ENCODE measurements at regions not wholly inside any gene's neighbourhood (a gene's known extent, or its start where the extent isn't known, plus 50 kb on each side); places are given as distances from the start of the nearest gene placed in this dataset.

- H3K4me1 Mint-ChIP-seq (ENCODE audit: low read depth) = peaks cover 73% of the 10 kb centered on the region
- peaks cover 14% of the 10 kb centered on the region for H3K9me3 Mint-ChIP-seq
- no peaks in the 10 kb centered on the region for H3K36me3 Mint-ChIP-seq (ENCODE audit: low read depth)
- peak overlapping the region; percentile 76 for H3K27ac Mint-ChIP-seq
- H3K27me3 Mint-ChIP-seq = no peaks in the 10 kb centered on the region
- no peak overlapping the region for H3K4me3 Mint-ChIP-seq
Measured at GRCh38 chr12:92432724-92433441, 269.9 kb upstream of the PLEKHG7 start.

DNA sequence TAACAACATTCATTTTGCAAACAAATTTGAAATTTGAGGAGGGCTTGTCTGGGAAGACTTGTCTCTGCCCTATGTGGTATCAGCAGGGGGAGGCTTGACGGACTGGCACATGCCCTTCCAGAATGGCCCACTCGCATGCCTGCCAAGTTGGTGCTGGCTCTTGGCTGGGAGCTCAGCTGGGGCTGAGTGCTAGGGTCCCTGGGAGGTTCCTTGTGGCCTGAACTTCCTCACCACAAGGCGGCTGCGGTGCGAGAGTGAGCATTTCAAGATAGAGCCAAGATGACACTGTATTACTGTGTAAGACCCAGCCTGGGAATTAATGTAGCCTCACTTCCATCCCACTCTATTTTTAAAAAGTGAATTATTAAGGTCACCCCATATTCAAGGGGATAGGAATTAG is 271.6 kb upstream of the PLEKHG7 start:
- Mint-ChIP-seq H3K27me3 (no peaks in the 10 kb centered on the region), H3K4me1 (ENCODE audit: low read depth) (peaks cover 65% of the 10 kb centered on the region), H3K36me3 (ENCODE audit: low read depth) (no peaks in the 10 kb centered on the region), H3K4me3 (no peak overlapping the region), H3K9me3 (peaks cover 10% of the 10 kb centered on the region), H3K27ac (peak overlapping the region; percentile 10)

GRCh38 chr12:92426332-92426731 is 276.5 kb upstream of the PLEKHG7 start:
- H3K4me1 Mint-ChIP-seq (ENCODE audit: low read depth) = peaks cover 51% of the 10 kb centered on the region
- H3K9me3 Mint-ChIP-seq = peaks cover 4% of the 10 kb centered on the region
- no peak overlapping the region for H3K27ac Mint-ChIP-seq
- no peaks in the 10 kb centered on the region for H3K27me3 Mint-ChIP-seq
- no peaks in the 10 kb centered on the region for H3K36me3 Mint-ChIP-seq (ENCODE audit: low read depth)
- no peak overlapping the region for H3K4me3 Mint-ChIP-seq

- Mint-ChIP-seq H3K27me3 (no peaks in the 10 kb centered on the region), H3K36me3 (ENCODE audit: low read depth) (no peaks in the 10 kb centered on the region), H3K4me3 (no peak overlapping the region), H3K27ac (no peak overlapping the region), H3K9me3 (peaks cover 10% of the 10 kb centered on the region), H3K4me1 (ENCODE audit: low read depth) (peaks cover 55% of the 10 kb centered on the region)
Measured at GRCh38 chr12:92425165-92425564, 277.6 kb upstream of the PLEKHG7 start.

DNA sequence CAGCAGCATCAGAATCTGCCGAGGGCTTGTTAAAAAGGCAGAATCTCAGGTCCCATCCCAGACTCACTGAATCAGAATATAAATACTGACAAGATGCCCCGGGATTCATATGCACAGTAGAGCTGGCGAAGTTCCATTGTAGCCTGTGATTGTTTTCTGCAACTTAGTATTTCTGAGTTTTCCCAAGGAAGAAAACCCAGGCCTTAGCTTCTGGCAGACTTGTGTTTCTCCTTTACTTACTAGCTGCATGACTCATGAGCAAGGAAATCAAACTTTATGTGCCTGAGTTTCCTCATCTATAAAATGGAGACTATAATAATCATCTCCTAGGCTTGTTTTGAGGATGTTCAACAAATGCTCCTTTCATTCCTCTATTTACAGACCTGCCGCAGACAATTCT is 278.5 kb upstream of the PLEKHG7 start:
- Mint-ChIP-seq H3K4me3 (no peak overlapping the region), H3K9me3 (peaks cover 10% of the 10 kb centered on the region), H3K4me1 (ENCODE audit: low read depth) (peaks cover 61% of the 10 kb centered on the region), H3K27me3 (no peaks in the 10 kb centered on the region), H3K27ac (no peak overlapping the region), H3K36me3 (ENCODE audit: low read depth) (no peaks in the 10 kb centered on the region)

- no peaks in the 10 kb centered on the region for H3K27me3 Mint-ChIP-seq
- no peaks in the 10 kb centered on the region for H3K36me3 Mint-ChIP-seq (ENCODE audit: low read depth)
- no peak overlapping the region for H3K27ac Mint-ChIP-seq
- peaks cover 59% of the 10 kb centered on the region for H3K4me1 Mint-ChIP-seq (ENCODE audit: low read depth)
- peaks cover 10% of the 10 kb centered on the region for H3K9me3 Mint-ChIP-seq
- no peak overlapping the region for H3K4me3 Mint-ChIP-seq
Measured at GRCh38 chr12:92421701-92422100, 276.1 kb upstream of the BTG1 start.

DNA sequence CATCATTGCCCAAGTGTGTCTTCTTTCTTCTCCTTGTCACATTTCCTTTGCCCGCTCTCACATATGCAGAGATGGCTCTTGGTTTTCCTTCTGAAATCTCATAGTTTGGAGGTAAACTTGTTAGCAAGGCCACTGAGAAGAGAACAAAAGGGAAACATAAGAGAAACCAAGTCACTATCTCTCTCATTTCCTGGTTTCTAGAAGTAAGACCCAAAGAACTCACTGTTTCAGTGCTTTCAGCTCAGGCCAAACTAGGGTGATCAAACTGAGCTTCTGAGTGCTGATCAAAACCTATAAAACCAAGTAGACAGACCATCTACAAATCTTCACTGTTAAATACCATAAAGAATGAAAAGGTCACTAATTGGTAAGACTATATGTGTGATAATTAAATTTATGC is 275.4 kb upstream of the BTG1 start:
- Mint-ChIP-seq H3K9me3 (peaks cover 10% of the 10 kb centered on the region), H3K27ac (no peak overlapping the region), H3K4me1 (ENCODE audit: low read depth) (peaks cover 60% of the 10 kb centered on the region), H3K36me3 (ENCODE audit: low read depth) (no peaks in the 10 kb centered on the region), H3K27me3 (no peaks in the 10 kb centered on the region), H3K4me3 (no peak overlapping the region)

GRCh38 chr12:92419201-92419600 is 273.6 kb upstream of the BTG1 start:
- H3K27ac Mint-ChIP-seq = no peak overlapping the region
- peaks cover 53% of the 10 kb centered on the region for H3K4me1 Mint-ChIP-seq (ENCODE audit: low read depth)
- H3K4me3 Mint-ChIP-seq = no peak overlapping the region
- no peaks in the 10 kb centered on the region for H3K36me3 Mint-ChIP-seq (ENCODE audit: low read depth)
- H3K9me3 Mint-ChIP-seq = peaks cover 10% of the 10 kb centered on the region
- H3K27me3 Mint-ChIP-seq = no peaks in the 10 kb centered on the region

GRCh38 chr12:92418381-92418780 is 272.7 kb upstream of the BTG1 start:
- Mint-ChIP-seq H3K4me1 (ENCODE audit: low read depth) (peaks cover 45% of the 10 kb centered on the region), H3K36me3 (ENCODE audit: low read depth) (no peaks in the 10 kb centered on the region), H3K9me3 (peaks cover 10% of the 10 kb centered on the region), H3K4me3 (no peak overlapping the region), H3K27me3 (no peaks in the 10 kb centered on the region), H3K27ac (no peak overlapping the region)

DNA sequence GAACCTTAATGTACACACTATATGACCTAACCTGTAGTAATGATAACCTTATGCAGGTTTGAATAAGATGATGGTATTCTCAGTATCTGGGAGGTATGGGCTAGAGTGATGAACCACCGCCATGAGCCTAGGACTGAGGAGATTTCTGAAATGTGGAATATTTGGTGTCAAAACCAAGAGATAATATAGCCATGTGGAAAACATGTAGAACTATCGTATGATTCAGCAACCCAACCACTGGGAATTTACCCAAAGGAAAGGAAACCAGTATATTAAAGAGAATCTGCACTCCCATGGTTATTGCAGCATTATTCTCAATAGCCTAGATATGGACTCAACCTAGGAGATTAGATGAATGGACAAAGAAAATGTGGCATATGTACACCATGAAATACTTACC is 271.7 kb upstream of the BTG1 start:
- no peak overlapping the region for H3K27ac Mint-ChIP-seq
- H3K36me3 Mint-ChIP-seq (ENCODE audit: low read depth) = no peaks in the 10 kb centered on the region
- no peaks in the 10 kb centered on the region for H3K27me3 Mint-ChIP-seq
- peaks cover 10% of the 10 kb centered on the region for H3K9me3 Mint-ChIP-seq
- no peak overlapping the region for H3K4me3 Mint-ChIP-seq
- H3K4me1 Mint-ChIP-seq (ENCODE audit: low read depth) = peaks cover 39% of the 10 kb centered on the region

- H3K27ac Mint-ChIP-seq = no peak overlapping the region
- peaks cover 35% of the 10 kb centered on the region for H3K4me1 Mint-ChIP-seq (ENCODE audit: low read depth)
- no peaks in the 10 kb centered on the region for H3K36me3 Mint-ChIP-seq (ENCODE audit: low read depth)
- no peaks in the 10 kb centered on the region for H3K27me3 Mint-ChIP-seq
- H3K9me3 Mint-ChIP-seq = peaks cover 7% of the 10 kb centered on the region
- no peak overlapping the region for H3K4me3 Mint-ChIP-seq
Measured at GRCh38 chr12:92416385-92416812, 270.8 kb upstream of the BTG1 start.

DNA sequence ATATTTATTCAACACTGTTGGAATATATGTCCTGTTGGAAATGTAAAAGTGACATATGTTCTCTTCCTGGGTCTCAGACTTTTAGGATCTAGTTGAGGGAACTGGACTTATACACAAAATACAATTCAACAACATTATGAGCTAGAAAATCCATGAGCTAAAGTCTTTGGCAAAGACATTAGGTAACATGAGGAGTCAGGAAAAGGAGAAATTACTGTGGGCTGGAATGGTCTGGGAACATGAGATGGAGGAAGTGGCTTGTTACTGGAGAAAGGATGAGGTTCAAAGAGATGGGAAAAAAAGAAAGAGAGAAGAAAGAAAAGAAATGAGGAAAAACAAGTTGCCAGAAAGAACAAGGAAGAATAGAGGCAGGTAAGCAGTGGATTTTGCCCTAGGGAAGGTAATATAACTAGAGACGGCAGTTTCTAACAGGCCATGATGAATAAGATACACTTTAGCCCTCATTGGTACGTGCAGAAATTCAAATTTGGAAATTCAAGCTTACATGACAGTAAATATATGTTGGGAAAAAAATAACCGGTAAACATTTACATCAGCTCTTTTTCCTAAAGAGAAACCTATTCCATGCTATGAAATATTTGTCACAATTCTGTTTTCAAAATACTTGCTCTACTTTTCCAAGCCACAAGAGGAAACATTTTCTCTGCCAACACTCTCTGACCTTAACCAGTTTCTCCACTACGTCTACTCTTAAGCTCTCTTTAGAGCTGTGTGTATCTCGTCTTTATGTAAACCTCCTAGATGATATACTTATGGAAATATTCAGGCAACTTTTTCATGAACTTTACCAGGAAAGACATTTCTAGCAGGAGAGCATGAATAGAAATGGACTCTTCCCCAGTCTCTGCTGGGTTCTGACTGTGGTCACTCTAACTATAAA is 268.8 kb upstream of the BTG1 start:
- no peak overlapping the region for H3K4me3 Mint-ChIP-seq
- no peaks in the 10 kb centered on the region for H3K9me3 Mint-ChIP-seq
- H3K36me3 Mint-ChIP-seq (ENCODE audit: low read depth) = no peaks in the 10 kb centered on the region
- no peaks in the 10 kb centered on the region for H3K27me3 Mint-ChIP-seq
- peak overlapping the region; percentile 23 for H3K27ac Mint-ChIP-seq
- peaks cover 21% of the 10 kb centered on the region for H3K4me1 Mint-ChIP-seq (ENCODE audit: low read depth)

DNA sequence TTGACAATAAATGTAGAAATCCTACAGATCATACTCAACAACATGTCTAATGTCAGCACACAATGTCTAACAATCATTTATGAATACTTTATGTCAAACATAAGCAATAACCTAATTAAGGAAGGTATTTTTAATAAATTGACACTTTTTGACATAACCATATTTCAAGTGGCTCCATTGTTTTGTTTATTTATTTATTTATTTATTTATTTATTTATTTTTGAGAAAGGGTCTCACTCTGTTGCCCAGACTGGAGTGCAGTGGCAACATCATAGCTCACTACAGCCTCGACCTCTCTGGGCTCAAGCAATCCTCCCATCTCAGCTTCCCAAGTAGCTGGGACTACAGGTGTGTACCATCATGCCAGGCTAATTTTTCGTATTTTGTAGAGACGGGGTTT is 267.6 kb upstream of the BTG1 start:
- no peaks in the 10 kb centered on the region for H3K27me3 Mint-ChIP-seq
- no peak overlapping the region for H3K27ac Mint-ChIP-seq
- H3K4me3 Mint-ChIP-seq = no peak overlapping the region
- peaks cover 33% of the 10 kb centered on the region for H3K4me1 Mint-ChIP-seq (ENCODE audit: low read depth)
- no peaks in the 10 kb centered on the region for H3K36me3 Mint-ChIP-seq (ENCODE audit: low read depth)
- peaks cover 6% of the 10 kb centered on the region for H3K9me3 Mint-ChIP-seq

DNA sequence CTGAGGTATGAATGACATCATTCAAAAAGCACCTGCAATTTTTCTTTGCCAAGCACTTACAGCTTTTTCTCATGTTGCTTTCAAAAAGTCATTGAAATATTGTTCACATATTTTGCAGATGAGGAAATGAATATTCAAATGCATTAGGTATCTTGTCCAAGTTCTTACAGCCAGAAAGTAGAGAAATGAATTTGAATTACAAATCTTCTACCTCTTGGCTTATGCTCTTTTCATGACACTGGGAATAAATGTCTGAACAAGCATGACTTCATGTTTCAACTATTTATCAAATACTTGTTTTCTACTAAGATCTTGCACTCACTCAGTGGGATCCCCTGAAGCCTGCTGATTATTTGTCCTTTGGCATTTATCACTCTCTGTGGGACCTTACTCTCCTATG is 267.2 kb upstream of the BTG1 start:
- Mint-ChIP-seq H3K4me3 (no peak overlapping the region), H3K4me1 (ENCODE audit: low read depth) (peaks cover 35% of the 10 kb centered on the region), H3K9me3 (peaks cover 10% of the 10 kb centered on the region), H3K27ac (no peak overlapping the region), H3K36me3 (ENCODE audit: low read depth) (no peaks in the 10 kb centered on the region), H3K27me3 (no peaks in the 10 kb centered on the region)

GRCh38 chr12:92411687-92412086 is 266.0 kb upstream of the BTG1 start:
- H3K4me3 Mint-ChIP-seq = no peak overlapping the region
- H3K27ac Mint-ChIP-seq = no peak overlapping the region
- H3K36me3 Mint-ChIP-seq (ENCODE audit: low read depth) = no peaks in the 10 kb centered on the region
- peaks cover 11% of the 10 kb centered on the region for H3K9me3 Mint-ChIP-seq
- peaks cover 32% of the 10 kb centered on the region for H3K4me1 Mint-ChIP-seq (ENCODE audit: low read depth)
- H3K27me3 Mint-ChIP-seq = no peaks in the 10 kb centered on the region
